ENCODE measurements at regions not wholly inside any gene's neighbourhood (a gene's known extent, or its start where the extent isn't known, plus 50 kb on each side); places are given as distances from the start of the nearest gene placed in this dataset.
"Not testable (repeated sequence)": the region's sequence is repeated elsewhere in the genome, so short reads cannot be mapped to it uniquely, and the experiment has no call there.

DNA sequence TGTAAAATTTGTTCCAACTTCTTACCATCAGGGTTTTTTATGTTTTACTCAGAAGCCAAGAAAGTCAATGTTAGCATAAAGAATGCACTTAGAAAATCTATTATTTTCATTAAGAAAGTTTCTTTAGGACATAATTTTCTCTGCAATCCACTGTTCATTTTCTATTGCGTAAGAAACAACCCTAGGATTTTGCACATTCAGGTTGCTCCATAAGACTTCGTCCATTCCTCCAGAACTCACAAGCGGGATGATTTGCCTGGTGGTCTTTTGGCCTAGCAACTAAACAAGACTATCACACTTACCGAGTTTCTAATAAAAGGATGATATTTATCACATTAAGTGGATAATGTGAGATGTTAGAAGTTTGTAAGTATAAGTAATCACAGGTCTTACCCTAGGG is 376.3 kb upstream of the INTU start:
- DNase-seq: no peak

GRCh38 chr4:127261476-127261875 is 371.3 kb upstream of the INTU start:
- DNase-seq: no peak

DNA sequence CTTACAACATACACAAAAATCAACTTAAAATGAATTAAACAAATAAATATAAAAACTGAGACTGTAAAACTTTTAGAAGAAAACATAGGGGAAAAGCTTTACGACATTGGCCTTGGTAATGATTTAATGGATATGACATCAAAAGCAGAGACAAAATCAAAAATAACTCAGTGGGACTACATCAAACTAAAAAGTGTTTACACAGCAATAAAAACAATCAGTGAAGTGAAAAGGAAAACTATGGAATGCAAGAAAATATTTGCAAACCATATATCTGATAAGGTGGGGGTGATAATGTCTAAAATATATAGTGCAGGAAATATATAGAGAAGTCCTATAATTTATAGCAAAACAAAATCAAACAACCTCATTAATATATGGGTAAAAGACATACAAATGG is 364.4 kb upstream of the INTU start:
- DNase-seq: no peak

GRCh38 chr4:127277023-127277422 is 355.7 kb upstream of the INTU start:
- DNase-seq: not testable (repeated sequence)

DNA sequence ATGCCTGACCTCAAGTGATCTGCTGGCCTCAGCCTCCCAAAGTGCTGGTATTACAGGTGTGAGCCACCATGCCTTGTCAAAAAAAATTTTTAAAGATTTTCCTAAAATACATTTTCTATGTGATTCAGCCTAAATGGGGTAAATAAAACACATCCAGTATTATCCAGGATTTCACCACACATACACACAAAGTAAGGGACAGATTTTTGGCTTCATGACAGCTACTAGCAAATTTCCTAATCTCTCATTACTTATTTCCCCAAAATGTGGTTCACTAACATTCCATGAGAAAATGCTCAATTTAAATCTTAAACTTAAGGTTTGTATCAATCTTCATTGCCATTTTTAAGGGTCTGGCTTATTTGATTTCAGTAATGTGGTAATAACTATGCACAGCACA is 348.5 kb upstream of the INTU start:
- no peak for DNase-seq

DNA sequence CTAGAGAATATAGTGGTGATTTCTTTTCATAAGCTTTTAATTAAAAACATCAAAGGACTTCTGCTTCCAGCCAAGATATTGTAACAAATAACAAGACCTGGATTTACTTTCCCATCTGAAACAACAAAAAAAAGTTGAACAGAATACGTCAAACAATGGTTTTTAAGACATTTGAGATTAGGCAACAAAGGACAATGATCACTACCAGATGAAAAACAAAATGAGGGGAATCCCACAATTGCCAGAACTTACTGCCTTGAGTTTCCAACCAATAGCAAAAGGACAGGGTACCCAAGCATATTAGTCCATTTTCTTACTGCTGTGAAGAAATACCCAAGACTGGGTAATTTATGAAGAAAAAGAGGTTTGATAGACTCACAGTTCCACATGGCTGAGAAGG is 341.4 kb upstream of the INTU start:
- DNase-seq: no peak

DNA sequence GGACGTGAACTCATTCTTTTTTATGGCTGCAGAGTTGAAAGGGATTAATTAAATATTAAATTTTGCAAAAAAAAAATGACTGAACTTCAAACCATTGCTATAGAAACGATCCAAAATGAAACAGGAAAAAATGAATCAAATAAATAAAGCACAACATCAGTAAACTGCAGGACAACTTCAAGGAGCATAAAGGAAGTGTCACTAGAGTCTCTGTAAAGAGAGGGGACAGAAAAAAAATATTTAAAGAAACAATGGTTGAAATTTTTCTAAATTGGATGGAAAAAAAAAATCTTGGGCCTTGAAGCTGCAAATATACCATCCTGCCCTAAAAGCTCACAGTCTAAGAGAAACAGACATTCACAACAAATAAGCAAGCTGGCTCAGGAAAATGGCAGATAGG is 339.3 kb upstream of the INTU start:
- DNase-seq: no peak

DNA sequence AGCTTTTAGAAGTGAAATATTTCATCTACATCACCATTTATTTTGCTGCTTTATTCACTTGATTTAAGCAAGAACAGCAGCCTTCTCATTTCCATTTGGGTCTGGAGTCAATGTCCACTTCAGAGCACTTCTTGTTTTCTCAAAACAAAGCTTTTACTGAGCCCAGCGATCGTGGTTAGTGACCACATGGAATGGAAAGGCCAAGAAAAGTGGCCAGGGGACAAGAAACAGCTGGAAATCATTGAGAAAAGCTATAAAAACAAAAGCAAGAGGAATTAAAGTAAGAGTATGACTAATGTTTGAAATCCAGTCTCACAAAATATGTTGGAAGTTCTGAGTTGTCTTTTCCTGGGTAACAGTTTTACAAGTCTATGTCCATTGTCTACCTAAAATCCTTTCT is 328.4 kb upstream of the INTU start:
- no peak for DNase-seq

DNA sequence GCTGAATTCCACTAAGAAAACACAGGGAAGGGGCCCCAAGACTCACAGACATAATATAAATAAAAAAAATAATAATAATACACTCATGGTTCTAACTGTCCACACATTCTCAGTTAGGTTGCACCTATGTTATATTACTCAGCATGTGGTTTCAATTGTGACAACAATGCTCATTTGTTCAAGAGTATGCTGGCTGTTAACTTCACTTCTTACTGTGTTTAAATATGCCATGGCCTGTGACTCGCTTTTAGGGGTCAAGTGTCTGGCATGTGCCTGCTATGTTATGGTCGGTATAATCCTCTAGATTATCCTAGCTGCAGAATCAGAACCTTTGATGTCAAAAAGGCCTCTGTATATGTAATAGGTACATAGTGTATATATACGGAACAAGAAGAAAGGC is 324.8 kb upstream of the INTU start:
- DNase-seq: no peak

DNA sequence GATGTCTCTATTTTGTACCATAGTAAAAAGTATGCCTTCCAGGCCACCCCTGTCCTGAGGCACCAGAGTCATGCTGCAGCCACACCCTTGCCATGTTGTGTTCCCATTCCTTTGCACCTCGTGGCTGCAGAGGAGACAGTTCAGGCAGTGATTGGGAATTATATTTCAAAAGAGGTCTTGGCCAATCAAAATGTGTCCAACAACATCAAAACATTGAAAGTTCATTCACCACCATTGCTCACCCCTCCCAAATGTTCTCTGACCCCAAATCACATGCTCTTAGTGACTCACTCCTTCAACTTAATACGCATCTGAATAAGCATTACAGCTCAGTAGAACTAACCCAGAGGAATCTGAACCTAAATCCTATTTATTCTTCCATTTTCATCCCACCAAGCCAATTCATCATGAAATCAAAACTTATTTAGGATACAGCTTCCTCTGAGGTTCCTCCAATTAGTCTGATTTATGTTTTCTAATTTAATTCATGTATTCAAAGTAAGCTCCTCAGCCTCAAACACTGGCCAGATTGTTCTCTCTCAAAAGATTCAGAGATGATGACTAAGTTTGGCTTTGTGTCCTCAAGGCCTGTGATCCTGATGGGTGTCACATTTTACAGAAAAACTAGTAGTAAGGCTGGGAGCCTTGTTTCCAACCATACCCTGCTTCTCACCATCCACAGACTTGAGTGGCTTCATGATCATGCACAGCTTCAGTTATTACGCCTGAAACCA is 323.2 kb upstream of the INTU start:
- no peak for DNase-seq

- no peak for DNase-seq
These were observed 321.4 kb upstream of the INTU start for GRCh38 chr4:127311371-127311770.

DNA sequence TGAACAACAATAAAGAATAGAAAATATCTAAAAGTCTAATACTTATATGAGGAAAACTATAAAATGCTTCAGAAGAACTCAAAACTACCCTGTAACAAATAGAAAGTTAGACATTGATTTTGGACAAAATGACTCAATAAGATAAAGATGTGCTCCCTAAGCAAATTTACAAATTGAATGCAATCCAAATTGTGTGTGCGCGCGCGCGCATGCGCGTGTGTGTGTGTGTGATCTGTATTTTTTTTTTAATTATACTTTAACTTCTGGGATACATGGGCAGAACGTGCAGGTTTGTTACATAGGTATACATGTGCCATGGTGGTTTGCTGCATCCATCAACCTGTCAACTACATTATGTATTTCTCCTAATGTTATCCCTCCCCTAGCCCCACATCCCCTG is 320.8 kb upstream of the INTU start:
- no peak for DNase-seq

- DNase-seq: no peak
These were observed 319.0 kb upstream of the INTU start for GRCh38 chr4:127313767-127314166.

- DNase-seq: no peak
These were observed 305.3 kb upstream of the INTU start for GRCh38 chr4:127327491-127327890.

GRCh38 chr4:127335073-127335620 is 297.6 kb upstream of the INTU start:
- no peak for DNase-seq

- no peak for DNase-seq
These were observed 297.0 kb upstream of the INTU start for GRCh38 chr4:127335732-127336131.

DNA sequence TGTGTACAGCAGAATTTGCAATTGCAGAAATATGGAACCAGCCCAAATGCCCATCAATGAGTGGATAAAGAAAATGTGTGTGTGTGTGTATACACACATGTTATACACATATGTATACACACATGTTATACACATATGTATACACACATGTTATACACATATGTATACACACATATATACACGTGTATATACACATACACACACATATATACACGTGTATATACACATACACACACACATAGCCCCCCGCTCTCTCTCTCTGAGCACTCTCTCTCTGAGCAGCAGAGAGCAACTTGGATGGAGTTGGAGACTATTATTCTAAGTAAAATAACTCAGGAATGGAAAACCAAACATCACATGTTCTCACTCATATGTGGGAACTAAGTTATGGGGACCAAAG is 289.6 kb upstream of the INTU start:
- DNase-seq: not testable (repeated sequence)

- DNase-seq: no peak
These were observed 288.7 kb upstream of the INTU start for GRCh38 chr4:127344071-127344470.

DNA sequence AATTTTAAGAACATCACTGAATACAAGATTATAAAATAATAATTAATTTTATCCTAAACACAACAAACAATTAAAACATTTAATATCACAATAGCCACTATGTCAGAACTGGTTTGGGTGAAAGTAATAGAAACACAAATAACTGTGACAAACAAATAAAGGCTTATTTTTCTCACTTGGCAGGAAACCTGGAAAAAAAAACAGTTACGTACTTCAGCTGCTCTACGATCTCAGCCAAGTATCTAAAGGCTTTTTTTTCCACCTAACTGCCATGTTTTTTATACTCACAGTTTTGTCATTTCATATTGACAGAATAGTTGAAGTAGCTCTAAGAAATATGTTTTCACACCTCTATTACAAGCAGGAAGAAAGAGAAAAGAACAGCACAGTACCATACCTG is 284.8 kb upstream of the INTU start:
- no peak for DNase-seq

- DNase-seq: no peak
These were observed 280.3 kb upstream of the INTU start for GRCh38 chr4:127352220-127353113.

DNA sequence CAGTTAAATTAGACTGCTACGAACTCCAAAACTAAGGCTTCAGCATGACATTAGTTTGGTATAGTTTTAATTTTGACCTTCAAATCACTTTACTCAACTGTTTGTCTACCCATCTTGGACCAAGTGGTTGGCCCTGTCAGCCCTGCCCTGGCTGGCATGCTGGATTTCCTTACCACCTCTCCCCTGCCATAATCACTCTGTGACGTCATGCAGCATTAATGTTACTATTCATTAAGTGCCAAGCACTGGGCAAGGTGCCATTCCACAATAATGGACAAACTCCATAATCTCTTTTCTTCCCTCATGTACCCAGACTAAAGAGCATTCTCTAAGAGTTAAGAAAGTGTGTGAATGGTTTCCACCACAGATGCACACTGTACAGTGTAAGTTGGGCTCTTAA is 277.0 kb upstream of the INTU start:
- no peak for DNase-seq

DNA sequence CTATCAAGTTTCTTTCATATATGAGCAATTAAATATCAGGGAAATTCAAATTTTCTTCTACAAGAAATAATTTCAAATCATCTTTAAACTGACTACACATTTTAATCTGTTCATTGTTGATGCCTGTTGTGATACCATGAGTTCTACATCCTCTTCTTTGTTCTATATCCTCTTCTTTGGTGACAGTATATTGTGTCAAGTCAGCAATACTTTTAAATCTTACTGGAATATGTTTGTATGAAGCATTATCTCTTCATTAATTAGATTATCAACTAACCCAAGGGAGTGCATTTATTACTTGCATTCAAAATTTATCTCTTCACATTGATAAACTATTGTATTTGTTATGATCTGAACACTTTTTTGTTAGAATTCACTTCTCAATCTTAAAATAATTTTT is 275.0 kb upstream of the INTU start:
- DNase-seq: no peak

- no peak for DNase-seq
These were observed 270.1 kb upstream of the INTU start for GRCh38 chr4:127362686-127363085.

DNA sequence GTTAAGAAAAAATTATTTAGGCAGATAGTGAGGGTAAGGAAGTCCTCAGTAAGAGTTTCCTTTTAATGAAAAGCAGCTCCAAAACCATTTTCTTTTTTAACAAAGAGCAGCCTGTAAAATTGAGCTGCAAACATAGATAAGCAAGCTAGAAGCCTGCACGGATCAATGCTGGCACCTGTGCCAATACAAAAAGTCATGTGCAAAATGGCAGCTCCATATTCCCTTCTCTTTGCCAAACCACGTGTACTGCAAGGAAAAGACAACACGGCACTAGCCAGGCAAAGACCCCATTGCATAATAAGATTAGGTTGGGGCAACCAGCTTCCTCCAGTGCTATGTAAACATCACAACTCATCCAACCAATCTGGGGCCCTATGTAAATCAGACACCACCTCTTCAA is 268.4 kb upstream of the INTU start:
- no peak for DNase-seq

Measured in NCI-H1092 (cell line).